CD4-positive, alpha-beta T cell treated with Interleukin-21 for 1 hour (primary cell): ENCODE measurements at regions not wholly inside any gene's neighbourhood (a gene's known extent, or its start where the extent isn't known, plus 50 kb on each side); places are given as distances from the start of the nearest gene placed in this dataset.

Source experiments
- DNase-seq: peaks from one replicate; pipeline ENCODE4 v3.0.0-alpha.2; 2020

- DNase-seq: no peak
Measured at GRCh38 chr17:33481652-33482051, 188.6 kb upstream of the ASIC2 start.

- no peak for DNase-seq
Measured at GRCh38 chr17:33482636-33483035, 189.5 kb upstream of the ASIC2 start.

- no peak for DNase-seq
Measured at GRCh38 chr17:33484559-33484958, 191.5 kb upstream of the ASIC2 start.

GRCh38 chr17:33486135-33486885 is 193.2 kb upstream of the ASIC2 start:
- DNase-seq: no peak

- no peak for DNase-seq
Measured at GRCh38 chr17:33487187-33487879, 194.2 kb upstream of the ASIC2 start.

- DNase-seq: no peak
Measured at GRCh38 chr17:33491871-33492481, 198.9 kb upstream of the ASIC2 start.

GRCh38 chr17:33492731-33493265 is 199.7 kb upstream of the ASIC2 start:
- DNase-seq: no peak

GRCh38 chr17:33493566-33493965 is 200.5 kb upstream of the ASIC2 start:
- no peak for DNase-seq

GRCh38 chr17:33494151-33494550 is 201.1 kb upstream of the ASIC2 start:
- DNase-seq: no peak

GRCh38 chr17:33497623-33498022 is 204.5 kb upstream of the ASIC2 start:
- DNase-seq: no peak

- DNase-seq: no peak
Measured at GRCh38 chr17:33498069-33498468, 205.0 kb upstream of the ASIC2 start.

GRCh38 chr17:33499040-33499439 is 205.9 kb upstream of the ASIC2 start:
- DNase-seq: no peak

- DNase-seq: no peak
Measured at GRCh38 chr17:33500151-33500550, 207.1 kb upstream of the ASIC2 start.

GRCh38 chr17:33501185-33501584 is 208.1 kb upstream of the ASIC2 start:
- DNase-seq: no peak

GRCh38 chr17:33504571-33504970 is 211.5 kb upstream of the ASIC2 start:
- DNase-seq: no peak

GRCh38 chr17:33506889-33507650 is 214.0 kb upstream of the ASIC2 start:
- no peak for DNase-seq

GRCh38 chr17:33508215-33508614 is 215.1 kb upstream of the ASIC2 start:
- DNase-seq: no peak

GRCh38 chr17:33509331-33509730 is 216.2 kb upstream of the ASIC2 start:
- DNase-seq: no peak

GRCh38 chr17:33511670-33512069 is 218.6 kb upstream of the ASIC2 start:
- no peak for DNase-seq

- no peak for DNase-seq
Measured at GRCh38 chr17:33512113-33512512, 219.0 kb upstream of the ASIC2 start.

GRCh38 chr17:33513769-33514168 is 220.7 kb upstream of the ASIC2 start:
- no peak for DNase-seq

- DNase-seq: no peak
Measured at GRCh38 chr17:33514369-33514768, 221.3 kb upstream of the ASIC2 start.

- no peak for DNase-seq
Measured at GRCh38 chr17:33515974-33516373, 222.9 kb upstream of the ASIC2 start.
